Anterior cingulate cortex (tissue), 58 donors: ENCODE measurements at regions not wholly inside any gene's neighbourhood (a gene's known extent, or its start where the extent isn't known, plus 50 kb on each side); places are given as distances from the start of the nearest gene placed in this dataset.

Source experiments
- DNase-seq, 58 donors: peaks; one replicate each; lab custom pipeline; 2025; lab: John Stamatoyannopoulos, UW

DNA sequence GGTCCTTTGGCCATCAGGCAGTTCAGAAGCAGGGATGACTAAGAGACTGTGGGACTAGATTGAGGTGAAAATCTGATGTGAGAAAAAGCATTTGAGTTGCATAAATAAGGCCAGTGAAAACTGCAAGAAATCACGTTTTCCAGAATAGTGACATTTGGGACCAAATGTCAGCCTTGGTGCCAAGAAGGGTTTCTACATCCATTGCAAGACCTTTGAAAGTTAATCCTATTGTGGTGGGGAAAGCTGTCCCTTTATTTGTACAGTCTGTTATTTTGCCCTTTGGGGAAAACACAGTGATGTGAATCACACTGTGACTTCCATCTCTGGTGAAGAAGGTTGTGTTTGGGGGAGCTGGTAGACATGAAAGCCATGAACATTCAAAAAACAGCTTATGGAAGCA, 153.5 kb upstream of the SIX2 start:
- DNase-seq, result no peak

DNA sequence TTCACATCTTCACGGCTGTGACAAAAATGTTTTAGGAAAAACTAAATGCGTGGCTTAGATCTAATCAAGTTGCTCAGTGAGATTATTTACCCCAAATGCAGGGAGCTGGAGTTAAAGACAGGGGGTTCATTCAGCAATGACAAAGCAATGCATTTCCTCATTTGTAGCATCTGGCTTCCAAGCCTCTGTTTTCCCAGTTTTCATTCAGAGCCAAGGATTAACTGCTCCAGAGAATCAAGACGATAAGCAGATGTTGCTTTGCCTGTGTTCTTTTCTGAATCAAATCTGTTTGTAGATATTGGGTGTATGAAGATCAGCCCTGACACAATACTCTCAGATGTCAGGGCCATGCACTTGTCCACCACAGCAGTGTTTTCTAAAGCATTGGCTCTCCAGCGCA, 147.4 kb upstream of the SIX2 start:
- DNase-seq, result no peak

GRCh38 chr2:45154606-45155155, 145.4 kb upstream of the SIX2 start:
- DNase-seq, result no peak

- no peak for DNase-seq
Measured at GRCh38 chr2:45154144-45154543, 144.9 kb upstream of the SIX2 start.

DNA sequence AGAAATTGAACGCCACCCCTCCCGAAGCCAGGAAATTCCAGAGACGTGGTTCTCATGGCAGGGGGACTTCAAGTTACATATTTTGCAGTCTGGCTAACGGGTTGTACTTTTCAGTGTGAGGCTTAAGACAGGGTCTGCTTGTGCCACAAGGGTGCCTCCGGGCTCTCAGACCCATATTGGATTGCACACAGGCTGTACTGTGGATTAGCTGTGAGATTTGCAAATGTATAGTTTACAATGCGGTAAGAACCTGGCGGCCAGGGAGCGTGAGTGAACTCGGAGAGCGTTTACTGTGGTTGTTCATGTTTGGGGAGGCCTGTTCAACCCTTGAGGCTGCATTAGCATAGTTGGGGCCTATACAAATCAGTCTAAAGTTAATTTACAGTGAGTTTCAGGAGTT, 143.9 kb upstream of the SIX2 start:
- no peak for DNase-seq

- no peak for DNase-seq
Measured at GRCh38 chr2:45152691-45153090, 143.4 kb upstream of the SIX2 start.

GRCh38 chr2:45145073-45145899, 136.0 kb upstream of the SIX2 start:
- DNase-seq, result no peak

DNA sequence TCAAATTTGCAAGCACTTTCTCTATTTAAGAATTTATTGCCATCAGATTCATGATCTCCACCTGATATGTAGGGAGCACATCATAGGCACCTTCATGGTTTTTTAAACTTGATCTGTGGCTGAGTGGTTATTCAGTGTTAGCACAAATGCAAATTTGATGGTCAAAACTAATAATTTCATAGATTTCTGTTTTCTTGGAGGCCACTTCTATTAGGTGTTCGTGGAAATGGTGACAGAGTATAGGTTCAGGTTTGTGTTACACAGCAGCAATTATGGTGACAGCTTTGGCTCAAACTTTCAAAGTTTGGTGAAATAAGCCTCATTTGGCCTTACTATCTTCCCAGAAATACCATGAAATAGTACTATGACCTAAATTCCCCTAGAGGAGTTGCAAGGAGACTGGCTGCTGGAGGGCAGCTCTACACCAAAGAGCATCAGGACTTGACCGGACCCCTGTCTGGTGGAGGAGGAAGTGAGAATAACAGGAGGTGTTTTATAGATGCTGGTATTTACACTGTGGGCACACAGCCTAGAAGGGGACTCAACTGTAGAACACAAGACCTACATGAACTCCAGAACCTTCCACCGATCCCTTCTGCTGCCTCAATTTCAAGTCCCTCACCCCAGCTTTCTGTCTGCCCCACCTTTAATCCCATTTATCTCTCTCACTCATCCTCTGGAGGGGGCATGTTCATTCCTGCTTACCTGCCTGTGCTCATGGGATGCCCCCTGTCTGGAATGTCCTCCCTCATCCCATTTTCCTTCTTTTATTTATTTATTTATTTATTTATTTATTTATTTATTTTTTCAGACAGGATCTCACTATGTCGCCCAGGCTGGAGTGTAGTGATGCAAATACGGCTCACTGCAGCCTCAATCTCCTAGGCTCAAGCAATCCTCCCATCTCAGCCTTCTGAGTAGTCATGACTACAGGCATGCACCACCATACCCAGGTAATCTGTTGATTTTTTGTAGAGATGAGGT, 132.9 kb upstream of the SIX2 start:
- no peak for DNase-seq

- no peak for DNase-seq
Measured at GRCh38 chr2:45140675-45141074, 131.4 kb upstream of the SIX2 start.

DNA sequence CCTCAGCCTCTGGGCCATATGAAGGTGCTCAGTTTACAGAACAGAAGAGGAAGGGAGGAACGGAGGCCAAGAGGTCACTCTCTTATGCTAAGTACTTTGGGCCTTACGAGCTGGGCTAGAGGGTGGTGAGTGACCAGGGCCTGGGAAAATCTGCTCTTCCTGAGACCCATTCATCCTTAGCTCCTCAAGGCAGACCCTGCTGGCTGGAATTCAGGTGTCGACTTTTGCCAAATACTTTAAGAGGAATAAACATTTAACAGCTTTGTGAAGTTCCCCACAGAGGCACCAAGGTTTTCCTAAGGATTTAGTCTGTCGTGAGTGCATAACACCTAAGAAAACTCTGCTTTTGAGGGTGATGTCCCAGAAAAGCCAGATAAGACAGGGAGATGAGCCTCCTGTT, 129.7 kb upstream of the SIX2 start:
- DNase-seq, result no peak

GRCh38 chr2:45137966-45138695, 128.9 kb upstream of the SIX2 start:
- DNase-seq, result no peak

- no peak for DNase-seq
Measured at GRCh38 chr2:45134726-45135125, 125.5 kb upstream of the SIX2 start.

DNA sequence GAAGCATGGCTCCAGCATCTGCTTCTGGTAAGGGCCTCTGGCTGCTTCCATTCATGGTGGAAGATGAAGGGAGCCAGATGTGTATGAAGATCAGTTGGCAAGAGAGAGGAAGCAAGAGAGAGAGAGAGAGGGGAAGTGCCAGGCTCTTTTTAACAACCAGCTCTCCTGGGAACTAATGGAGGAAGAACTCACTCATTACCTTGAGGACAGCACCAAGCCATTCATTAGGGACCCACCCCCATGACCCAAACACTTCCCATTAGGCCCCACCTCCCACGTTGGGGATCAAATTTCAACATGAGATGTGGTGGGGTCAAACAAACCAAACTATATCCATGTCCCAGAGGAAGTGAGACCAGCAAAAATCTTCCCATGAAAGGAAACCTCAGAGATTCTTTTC, 124.8 kb upstream of the SIX2 start:
- no peak for DNase-seq

DNA sequence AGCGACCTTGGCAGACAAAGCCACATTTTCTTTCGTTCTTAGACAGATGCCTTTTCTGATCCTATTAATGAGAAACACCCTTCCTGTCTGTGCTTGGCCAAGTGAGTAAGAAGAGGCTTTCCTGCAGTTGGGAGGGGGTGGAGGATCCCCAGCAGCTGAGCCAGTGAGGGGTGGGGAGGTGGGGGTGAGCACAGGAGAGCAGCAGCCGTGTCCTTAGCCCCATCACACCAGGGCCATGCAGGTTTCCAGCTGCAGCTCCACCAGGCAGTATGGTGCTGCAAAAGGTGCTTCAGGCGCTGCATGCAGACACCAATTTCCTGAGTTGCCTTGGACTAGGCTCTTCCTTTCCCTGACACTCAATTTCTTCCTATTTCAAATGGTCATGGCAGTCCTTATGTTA, 123.3 kb upstream of the SIX2 start:
- DNase-seq, result no peak

DNA sequence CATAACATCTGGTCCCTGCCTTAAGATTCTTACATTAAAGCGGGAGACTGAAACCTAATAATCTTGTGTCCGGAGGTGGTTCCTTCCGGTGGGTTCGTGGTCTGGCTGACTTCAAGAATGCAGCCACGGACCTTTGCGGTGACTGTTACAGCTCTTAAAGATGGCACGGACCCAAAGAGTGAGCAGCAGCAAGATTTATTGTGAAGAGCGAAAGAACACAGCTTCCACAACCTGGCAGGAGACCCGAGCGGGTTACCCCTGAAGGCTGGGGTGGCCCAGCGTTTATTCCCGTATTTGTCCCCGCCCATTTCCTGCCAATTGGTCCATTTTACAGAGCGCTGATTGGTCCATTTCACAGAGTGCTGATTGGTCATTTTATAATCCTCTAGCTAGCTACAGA, 122.3 kb upstream of the SIX2 start:
- DNase-seq, result no peak

GRCh38 chr2:45130736-45131135, 121.5 kb upstream of the SIX2 start:
- DNase-seq, result no peak

- DNase-seq, result no peak
Measured at GRCh38 chr2:45128580-45128997, 119.3 kb upstream of the SIX2 start.

DNA sequence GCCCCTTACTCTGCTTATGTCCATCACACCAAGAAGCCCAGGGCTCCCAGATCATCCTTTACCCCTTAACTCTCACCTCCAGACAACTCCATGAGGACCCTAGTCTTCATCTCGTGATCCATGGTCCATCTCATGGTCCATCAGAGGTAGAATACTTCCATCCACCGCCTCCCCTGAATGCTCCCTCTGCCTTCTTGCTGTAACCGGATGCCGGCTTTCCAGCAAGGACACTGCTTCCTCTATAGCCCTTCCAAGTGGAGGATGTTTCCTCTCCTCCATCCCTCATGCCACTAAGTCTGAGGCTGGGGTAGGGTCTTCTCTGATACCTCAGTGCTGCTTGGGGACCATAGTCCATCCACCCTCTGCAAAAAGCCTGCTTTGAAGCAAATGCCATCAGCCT, 118.6 kb upstream of the SIX2 start:
- no peak for DNase-seq

- no peak for DNase-seq
Measured at GRCh38 chr2:45127321-45127720, 118.1 kb upstream of the SIX2 start.

DNA sequence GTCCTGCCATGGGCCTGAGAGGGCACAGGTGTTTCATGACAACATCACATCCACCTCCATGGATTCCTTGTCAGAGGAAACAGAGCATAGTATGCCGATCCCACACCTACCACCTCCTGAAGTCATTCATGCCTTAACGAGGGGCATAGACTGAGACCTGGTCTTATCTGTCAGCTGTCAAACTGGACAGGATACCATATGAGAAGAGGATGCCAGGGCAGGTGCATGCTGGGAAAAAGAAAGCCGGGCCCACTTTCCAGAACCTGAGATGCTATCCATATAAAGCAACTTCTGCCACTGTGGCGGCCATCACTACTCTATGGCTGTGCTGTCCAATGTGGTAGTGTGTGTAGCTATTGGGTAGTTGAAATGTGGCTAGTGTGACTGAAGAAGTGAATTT, 116.0 kb upstream of the SIX2 start:
- no peak for DNase-seq

DNA sequence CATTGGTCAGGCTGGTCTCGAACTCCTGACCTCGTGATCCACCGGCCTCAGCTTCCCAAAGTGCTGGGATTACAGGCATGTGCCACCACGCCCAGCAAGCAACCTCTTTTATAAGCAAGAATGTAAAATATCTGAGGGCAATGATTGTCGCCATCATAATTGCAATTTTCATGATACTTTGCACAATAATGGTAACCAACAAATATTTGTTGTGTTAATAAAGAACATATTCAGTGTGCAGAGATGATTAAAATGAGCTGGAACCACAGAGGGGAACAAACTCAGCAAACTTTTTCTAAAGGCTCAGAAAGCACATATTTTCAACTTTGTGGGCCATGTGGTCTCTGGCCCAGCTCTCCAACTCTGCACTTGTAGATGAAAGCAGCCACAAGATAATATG, 115.2 kb upstream of the SIX2 start:
- no peak for DNase-seq
